GM10266 (cell line): ENCODE measurements at regions not wholly inside any gene's neighbourhood (a gene's known extent, or its start where the extent isn't known, plus 50 kb on each side); places are given as distances from the start of the nearest gene placed in this dataset.
A peak's percentile ranks its signal among the peaks of the same experiment; 100 is the strongest.
"Not testable (repeated sequence)": the region's sequence is repeated elsewhere in the genome, so short reads cannot be mapped to it uniquely, and the experiment has no call there.

ENCODE experiments used
- DNase-seq: peaks from one replicate; pipeline ENCODE4 v3.0.0; 2012; ENCODE audit errors: extremely low spot score
- TF ChIP-seq, protein P1 (sequence below): IDR thresholded peaks from 2 replicates; pipeline ENCODE4 v1.5.1; 2012; ENCODE audit warnings: mild to moderate bottlenecking, low read depth; ENCODE audit not compliant: control insufficient read depth, insufficient read depth; ENCODE audit errors: missing control alignments

GRCh38 chr7:67359900-67360299, 363.3 kb downstream of the TYW1 start:
- TF ChIP-seq, protein P1, sequence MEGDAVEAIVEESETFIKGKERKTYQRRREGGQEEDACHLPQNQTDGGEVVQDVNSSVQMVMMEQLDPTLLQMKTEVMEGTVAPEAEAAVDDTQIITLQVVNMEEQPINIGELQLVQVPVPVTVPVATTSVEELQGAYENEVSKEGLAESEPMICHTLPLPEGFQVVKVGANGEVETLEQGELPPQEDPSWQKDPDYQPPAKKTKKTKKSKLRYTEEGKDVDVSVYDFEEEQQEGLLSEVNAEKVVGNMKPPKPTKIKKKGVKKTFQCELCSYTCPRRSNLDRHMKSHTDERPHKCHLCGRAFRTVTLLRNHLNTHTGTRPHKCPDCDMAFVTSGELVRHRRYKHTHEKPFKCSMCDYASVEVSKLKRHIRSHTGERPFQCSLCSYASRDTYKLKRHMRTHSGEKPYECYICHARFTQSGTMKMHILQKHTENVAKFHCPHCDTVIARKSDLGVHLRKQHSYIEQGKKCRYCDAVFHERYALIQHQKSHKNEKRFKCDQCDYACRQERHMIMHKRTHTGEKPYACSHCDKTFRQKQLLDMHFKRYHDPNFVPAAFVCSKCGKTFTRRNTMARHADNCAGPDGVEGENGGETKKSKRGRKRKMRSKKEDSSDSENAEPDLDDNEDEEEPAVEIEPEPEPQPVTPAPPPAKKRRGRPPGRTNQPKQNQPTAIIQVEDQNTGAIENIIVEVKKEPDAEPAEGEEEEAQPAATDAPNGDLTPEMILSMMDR, result no peak

DNA sequence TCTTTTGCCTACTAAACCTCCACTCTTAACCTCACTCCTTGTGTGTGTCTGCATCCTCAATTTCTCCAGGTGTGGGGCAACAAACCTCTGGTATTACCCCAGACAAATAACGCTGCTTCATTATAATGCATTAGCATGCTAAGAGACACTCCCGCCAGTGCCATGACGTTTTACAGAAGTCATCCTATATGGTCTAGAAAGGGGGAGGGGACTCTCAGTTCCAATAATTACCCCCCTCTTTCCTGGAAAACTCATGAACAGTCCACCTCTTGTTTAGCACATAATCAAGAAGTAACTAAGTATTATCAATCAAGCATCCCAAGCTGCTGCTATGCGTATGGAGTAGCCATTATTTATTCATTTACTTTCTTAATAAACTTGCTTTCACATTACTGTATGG, 364.5 kb downstream of the TYW1 start:
- DNase-seq, result no peak
- TF ChIP-seq, protein P1, result no peak

More at GRCh38 chr7:67359900-67360299, 363.3 kb downstream of the TYW1 start:
- no peak for DNase-seq

DNA sequence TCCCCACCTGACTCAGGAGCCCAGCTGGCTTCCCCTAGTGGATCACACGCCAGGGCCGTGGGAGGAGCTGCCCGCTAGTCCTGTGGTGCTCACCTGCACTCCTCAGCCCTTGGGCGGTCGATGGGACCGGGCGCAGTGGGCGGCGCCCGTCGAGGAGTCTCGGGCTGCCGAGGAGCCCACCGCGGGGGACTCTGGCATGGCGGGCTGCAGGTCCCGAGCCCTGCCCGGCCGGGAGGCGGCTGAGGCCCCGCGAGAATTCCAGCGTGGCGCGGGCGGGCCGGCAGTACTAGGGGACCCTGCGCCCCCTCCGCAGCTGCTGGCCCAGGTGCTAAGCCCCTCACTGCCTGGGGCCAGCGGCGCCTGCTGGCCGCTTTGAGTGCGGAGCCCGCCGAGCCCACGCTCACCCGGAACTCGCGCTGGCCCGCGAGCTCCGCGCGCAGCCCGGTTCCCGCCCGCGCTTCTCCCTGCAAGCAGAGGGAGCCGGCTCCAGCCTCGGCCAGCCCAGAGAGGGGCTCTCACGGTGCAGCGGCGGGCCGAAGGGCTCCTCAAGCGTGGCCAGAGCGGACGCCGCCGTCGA, 367.9 kb downstream of the TYW1 start:
- TF ChIP-seq, protein P1, result no peak
- DNase-seq, result no peak

DNA sequence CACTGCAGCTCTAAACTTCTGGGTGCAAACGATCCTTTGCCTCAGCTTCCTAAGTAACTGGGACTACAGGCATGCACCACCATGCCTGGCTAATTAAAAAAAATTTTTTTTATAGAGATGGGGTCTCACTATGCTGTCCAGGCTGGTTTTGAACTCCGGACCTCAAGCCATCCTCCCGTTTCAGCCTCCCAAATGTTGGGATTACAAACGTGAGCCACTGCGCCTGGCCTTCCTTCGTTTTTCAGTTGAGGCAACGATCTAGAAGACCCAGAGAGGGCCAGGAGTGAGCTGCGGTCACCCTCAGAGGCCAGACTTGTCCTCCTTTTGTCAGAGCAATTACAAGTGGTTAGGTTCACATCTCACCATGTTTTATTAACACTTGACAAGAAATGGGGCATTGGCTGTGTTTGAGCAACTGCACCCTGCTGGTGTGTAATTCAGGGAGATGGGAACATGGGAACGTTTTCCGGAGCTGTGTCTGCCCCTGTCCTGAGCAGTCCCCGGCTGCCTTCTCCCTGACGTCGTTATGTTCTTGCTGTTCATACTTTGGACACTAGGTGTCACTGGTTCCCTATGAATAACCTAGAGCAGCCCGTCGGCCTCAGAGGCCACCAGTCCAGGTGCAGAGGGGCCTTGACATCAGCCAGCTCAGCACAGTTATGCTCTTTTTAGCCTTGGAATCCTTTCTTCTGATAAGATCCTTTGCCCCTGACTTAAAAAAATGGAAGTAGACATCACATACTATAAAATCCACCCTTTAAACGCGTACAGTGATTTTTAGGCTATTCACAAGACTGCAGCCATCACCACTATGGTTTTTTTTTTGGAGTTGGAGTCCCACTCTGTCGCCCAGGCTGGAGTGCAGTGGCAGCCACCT, 375.0 kb downstream of the TYW1 start:
- TF ChIP-seq, protein P1, result peak; percentile 85
- peak; percentile 88 for DNase-seq

GRCh38 chr7:67373389-67373788, 376.8 kb downstream of the TYW1 start:
- not testable (repeated sequence) for DNase-seq

- no peak for DNase-seq
Measured at GRCh38 chr7:67375427-67375826, 378.8 kb downstream of the TYW1 start.

GRCh38 chr7:67377939-67378862, 381.6 kb downstream of the TYW1 start:
- TF ChIP-seq, protein P1, result peak; percentile 89
- DNase-seq, result peak; percentile 72

More at GRCh38 chr7:67375427-67375826, 378.8 kb downstream of the TYW1 start:
- TF ChIP-seq, protein P1, result no peak
